ES-I3 (cell line): ENCODE measurements at regions not wholly inside any gene's neighbourhood (a gene's known extent, or its start where the extent isn't known, plus 50 kb on each side); places are given as distances from the start of the nearest gene placed in this dataset.

ENCODE experiments used
- H3K36me3 ChIP-seq: 2 replicates; pipeline ENCODE4 v1.6.1; 2013; ENCODE audit warnings: mild to moderate bottlenecking, low read length, control low read depth, moderate library complexity; ENCODE audit not compliant: insufficient read depth
- H3K4me1 ChIP-seq: 2 replicates; pipeline ENCODE4 v1.6.1; 2013; ENCODE audit warnings: mild to moderate bottlenecking, control low read depth, low read length; ENCODE audit not compliant: insufficient read depth
- H3K9ac ChIP-seq: 2 replicates; pipeline ENCODE4 v1.6.1; 2013; ENCODE audit warnings: low read depth, mild to moderate bottlenecking, low read length, moderate library complexity
- H3K9me3 ChIP-seq: 2 replicates; pipeline ENCODE4 v1.6.1; 2013; ENCODE audit warnings: mild to moderate bottlenecking, low read length, moderate library complexity; ENCODE audit not compliant: control insufficient read depth, insufficient read depth

- no peaks in the 10 kb centered on the region for H3K36me3 ChIP-seq
- no peaks in the 10 kb centered on the region for H3K9me3 ChIP-seq
- no peaks in the 10 kb centered on the region for H3K4me1 ChIP-seq
- H3K9ac ChIP-seq, result no peak overlapping the region
Measured at GRCh38 chr21:24844671-24845070, 762.6 kb downstream of the MRPL39 start.

GRCh38 chr21:24840287-24840686 is 767.0 kb downstream of the MRPL39 start:
- Histone ChIP-seq H3K4me1 (no peaks in the 10 kb centered on the region), H3K36me3 (no peaks in the 10 kb centered on the region), H3K9me3 (no peaks in the 10 kb centered on the region), H3K9ac (no peak overlapping the region)

- Histone ChIP-seq H3K4me1 (no peaks in the 10 kb centered on the region), H3K36me3 (no peaks in the 10 kb centered on the region), H3K9ac (no peak overlapping the region), H3K9me3 (no peaks in the 10 kb centered on the region)
Measured at GRCh38 chr21:24832961-24833360, 774.3 kb downstream of the MRPL39 start.

- no peaks in the 10 kb centered on the region for H3K4me1 ChIP-seq
- H3K9ac ChIP-seq, result no peak overlapping the region
- no peaks in the 10 kb centered on the region for H3K9me3 ChIP-seq
- H3K36me3 ChIP-seq, result no peaks in the 10 kb centered on the region
Measured at GRCh38 chr21:24829397-24829796, 777.9 kb downstream of the MRPL39 start.

- Histone ChIP-seq H3K4me1 (no peaks in the 10 kb centered on the region), H3K36me3 (no peaks in the 10 kb centered on the region), H3K9me3 (no peaks in the 10 kb centered on the region), H3K9ac (no peak overlapping the region)
Measured at GRCh38 chr21:24826822-24827221, 780.5 kb downstream of the MRPL39 start.

GRCh38 chr21:24825348-24825747 is 781.9 kb downstream of the MRPL39 start:
- H3K9ac ChIP-seq, result no peak overlapping the region
- H3K9me3 ChIP-seq, result no peaks in the 10 kb centered on the region
- H3K4me1 ChIP-seq, result no peaks in the 10 kb centered on the region
- H3K36me3 ChIP-seq, result no peaks in the 10 kb centered on the region

GRCh38 chr21:24824209-24824608 is 783.1 kb downstream of the MRPL39 start:
- H3K36me3 ChIP-seq, result no peaks in the 10 kb centered on the region
- no peaks in the 10 kb centered on the region for H3K9me3 ChIP-seq
- no peak overlapping the region for H3K9ac ChIP-seq
- H3K4me1 ChIP-seq, result no peaks in the 10 kb centered on the region

GRCh38 chr21:24823247-24823646 is 784.0 kb downstream of the MRPL39 start:
- H3K36me3 ChIP-seq, result no peaks in the 10 kb centered on the region
- H3K4me1 ChIP-seq, result no peaks in the 10 kb centered on the region
- no peak overlapping the region for H3K9ac ChIP-seq
- H3K9me3 ChIP-seq, result no peaks in the 10 kb centered on the region

- H3K36me3 ChIP-seq, result no peaks in the 10 kb centered on the region
- H3K9me3 ChIP-seq, result no peaks in the 10 kb centered on the region
Measured at GRCh38 chr21:24785033-24785432, 822.2 kb downstream of the MRPL39 start.

GRCh38 chr21:24781146-24781545 is 826.1 kb downstream of the MRPL39 start:
- Histone ChIP-seq H3K4me1 (no peaks in the 10 kb centered on the region), H3K36me3 (no peaks in the 10 kb centered on the region), H3K9me3 (no peaks in the 10 kb centered on the region), H3K9ac (no peak overlapping the region)

More at GRCh38 chr21:24785033-24785432, 822.2 kb downstream of the MRPL39 start:
- no peaks in the 10 kb centered on the region for H3K4me1 ChIP-seq
- no peak overlapping the region for H3K9ac ChIP-seq

- H3K9ac ChIP-seq, result no peak overlapping the region
- H3K4me1 ChIP-seq, result no peaks in the 10 kb centered on the region
- H3K9me3 ChIP-seq, result no peaks in the 10 kb centered on the region
- no peaks in the 10 kb centered on the region for H3K36me3 ChIP-seq
Measured at GRCh38 chr21:24759348-24760075, 847.8 kb downstream of the MRPL39 start.

- Histone ChIP-seq H3K9ac (no peak overlapping the region), H3K9me3 (no peaks in the 10 kb centered on the region), H3K36me3 (no peaks in the 10 kb centered on the region), H3K4me1 (no peaks in the 10 kb centered on the region)
Measured at GRCh38 chr21:24738063-24738462, 869.2 kb downstream of the MRPL39 start.

GRCh38 chr21:24737296-24737850 is 869.9 kb downstream of the MRPL39 start:
- no peaks in the 10 kb centered on the region for H3K4me1 ChIP-seq
- H3K36me3 ChIP-seq, result no peaks in the 10 kb centered on the region
- no peak overlapping the region for H3K9ac ChIP-seq
- H3K9me3 ChIP-seq, result no peaks in the 10 kb centered on the region

GRCh38 chr21:24730661-24731060 is 876.6 kb downstream of the MRPL39 start:
- no peak overlapping the region for H3K9ac ChIP-seq
- no peaks in the 10 kb centered on the region for H3K4me1 ChIP-seq
- no peaks in the 10 kb centered on the region for H3K9me3 ChIP-seq
- no peaks in the 10 kb centered on the region for H3K36me3 ChIP-seq

GRCh38 chr21:24729568-24729967 is 877.7 kb downstream of the MRPL39 start:
- no peaks in the 10 kb centered on the region for H3K4me1 ChIP-seq
- no peak overlapping the region for H3K9ac ChIP-seq
- no peaks in the 10 kb centered on the region for H3K9me3 ChIP-seq
- no peaks in the 10 kb centered on the region for H3K36me3 ChIP-seq
